ENCODE measurements at regions not wholly inside any gene's neighbourhood (a gene's known extent, or its start where the extent isn't known, plus 50 kb on each side); places are given as distances from the start of the nearest gene placed in this dataset.

DNA sequence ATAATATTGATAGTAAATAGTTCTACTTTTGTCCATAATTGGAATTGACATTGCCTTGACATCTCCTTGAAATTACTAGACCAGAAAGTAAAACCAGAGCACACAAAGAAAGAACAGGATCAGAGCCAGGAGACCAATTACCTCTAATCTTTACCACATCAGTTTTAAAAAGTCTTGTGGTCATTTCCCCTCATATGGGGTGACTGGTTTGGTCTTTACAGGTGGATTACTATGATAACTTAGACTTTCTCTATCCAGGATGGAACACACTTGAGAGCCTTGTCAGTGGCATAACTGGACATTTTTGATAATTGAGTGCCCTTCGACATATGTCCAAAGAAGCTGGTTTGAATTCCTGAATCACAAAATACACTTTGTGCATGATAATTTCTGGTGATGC lies 1148.1 kb upstream of the NCAM2 start:
- TF ChIP-seq, protein P1, sequence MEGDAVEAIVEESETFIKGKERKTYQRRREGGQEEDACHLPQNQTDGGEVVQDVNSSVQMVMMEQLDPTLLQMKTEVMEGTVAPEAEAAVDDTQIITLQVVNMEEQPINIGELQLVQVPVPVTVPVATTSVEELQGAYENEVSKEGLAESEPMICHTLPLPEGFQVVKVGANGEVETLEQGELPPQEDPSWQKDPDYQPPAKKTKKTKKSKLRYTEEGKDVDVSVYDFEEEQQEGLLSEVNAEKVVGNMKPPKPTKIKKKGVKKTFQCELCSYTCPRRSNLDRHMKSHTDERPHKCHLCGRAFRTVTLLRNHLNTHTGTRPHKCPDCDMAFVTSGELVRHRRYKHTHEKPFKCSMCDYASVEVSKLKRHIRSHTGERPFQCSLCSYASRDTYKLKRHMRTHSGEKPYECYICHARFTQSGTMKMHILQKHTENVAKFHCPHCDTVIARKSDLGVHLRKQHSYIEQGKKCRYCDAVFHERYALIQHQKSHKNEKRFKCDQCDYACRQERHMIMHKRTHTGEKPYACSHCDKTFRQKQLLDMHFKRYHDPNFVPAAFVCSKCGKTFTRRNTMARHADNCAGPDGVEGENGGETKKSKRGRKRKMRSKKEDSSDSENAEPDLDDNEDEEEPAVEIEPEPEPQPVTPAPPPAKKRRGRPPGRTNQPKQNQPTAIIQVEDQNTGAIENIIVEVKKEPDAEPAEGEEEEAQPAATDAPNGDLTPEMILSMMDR (IDR thresholded peaks at IDR 0.05; ENCODE audit: insufficient read depth, low read length, poor library complexity, severe bottlenecking), result no peak
- no peak for DNase-seq (ENCODE audit: low read depth)
- Histone ChIP-seq H3K4me3 (ENCODE audit: low read depth, low read length) (no peak overlapping the region), H3K27me3 (ENCODE audit: control insufficient read depth, insufficient read depth, low read length) (no peaks in the 10 kb centered on the region), H3K36me3 (ENCODE audit: control insufficient read depth, insufficient read depth, low read length) (no peaks in the 10 kb centered on the region)

DNA sequence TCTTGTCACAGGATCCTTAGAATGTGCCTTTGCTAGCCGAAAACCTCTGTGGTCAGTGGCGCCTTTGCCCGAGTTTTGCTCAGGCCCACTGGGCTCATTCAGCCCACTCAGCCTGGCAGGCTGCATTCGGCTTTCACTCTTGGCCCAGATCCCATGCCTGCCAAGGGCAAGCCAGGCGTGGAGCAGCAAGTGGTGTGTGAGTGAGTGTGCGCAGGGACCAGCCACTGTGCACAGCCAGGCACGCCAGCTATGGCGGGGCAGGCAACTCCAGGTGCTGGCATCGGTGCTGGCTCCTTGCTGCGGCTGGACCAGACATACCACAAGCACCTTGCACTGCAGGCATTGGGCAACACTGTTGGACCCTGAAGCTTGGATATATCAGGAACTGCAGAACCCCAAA lies 1145.1 kb upstream of the NCAM2 start:
- no peak overlapping the region for H3K4me3 ChIP-seq (ENCODE audit: low read depth, low read length)
- DNase-seq (ENCODE audit: low read depth), result no peak
- H3K36me3 ChIP-seq (ENCODE audit: control insufficient read depth, insufficient read depth, low read length), result no peaks in the 10 kb centered on the region
- TF ChIP-seq, protein P1 (IDR thresholded peaks at IDR 0.05; ENCODE audit: insufficient read depth, low read length, poor library complexity, severe bottlenecking), result no peak
- no peaks in the 10 kb centered on the region for H3K27me3 ChIP-seq (ENCODE audit: control insufficient read depth, insufficient read depth, low read length)

DNA sequence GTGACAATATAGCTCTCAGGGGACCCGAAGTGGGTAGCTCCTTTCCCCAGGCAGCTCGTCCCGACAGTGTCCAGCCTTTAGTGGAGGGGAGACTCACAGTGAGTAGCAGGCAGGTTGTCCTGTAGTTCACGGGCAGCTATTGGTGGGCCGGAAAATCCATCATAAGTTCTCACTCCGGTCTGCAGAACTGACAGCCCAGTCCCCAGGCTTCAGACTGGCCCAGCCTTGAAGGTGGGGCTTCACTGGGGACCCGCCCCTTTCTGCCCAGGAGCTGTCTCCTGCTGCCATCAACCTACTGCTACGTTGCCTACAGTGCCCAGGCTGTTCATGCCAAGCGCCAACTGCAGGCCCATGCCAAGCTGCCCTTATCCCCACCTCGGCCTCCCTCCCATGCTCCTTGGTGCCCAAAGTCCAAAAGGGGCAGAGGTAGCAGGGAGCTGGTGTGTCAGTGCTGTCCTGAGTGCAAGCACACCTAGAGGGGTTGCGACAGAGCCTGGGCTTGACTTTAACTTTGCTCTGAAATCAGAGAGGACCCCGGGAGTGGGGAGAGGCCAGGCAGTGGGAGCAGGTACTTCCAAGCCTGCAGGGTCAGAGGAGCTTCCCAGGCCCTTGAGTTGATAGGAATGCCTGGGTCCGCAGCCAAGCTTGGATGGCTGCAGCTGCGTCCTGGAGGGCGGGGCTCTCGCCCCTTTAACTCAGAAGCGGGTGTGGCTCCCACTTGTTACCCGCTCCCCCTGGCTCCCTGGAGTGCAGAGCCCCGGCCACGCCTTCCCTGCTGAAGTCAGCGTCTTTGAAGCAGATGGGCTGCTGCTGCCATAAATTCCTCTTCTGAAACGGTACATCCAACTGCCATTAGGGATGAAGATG lies 1144.3 kb upstream of the NCAM2 start:
- Histone ChIP-seq H3K4me3 (ENCODE audit: low read depth, low read length) (no peak overlapping the region), H3K36me3 (ENCODE audit: control insufficient read depth, insufficient read depth, low read length) (no peaks in the 10 kb centered on the region), H3K27me3 (ENCODE audit: control insufficient read depth, insufficient read depth, low read length) (no peaks in the 10 kb centered on the region)
- TF ChIP-seq, protein P1 (IDR thresholded peaks at IDR 0.05; ENCODE audit: insufficient read depth, low read length, poor library complexity, severe bottlenecking), result no peak
- no peak for DNase-seq (ENCODE audit: low read depth)

DNA sequence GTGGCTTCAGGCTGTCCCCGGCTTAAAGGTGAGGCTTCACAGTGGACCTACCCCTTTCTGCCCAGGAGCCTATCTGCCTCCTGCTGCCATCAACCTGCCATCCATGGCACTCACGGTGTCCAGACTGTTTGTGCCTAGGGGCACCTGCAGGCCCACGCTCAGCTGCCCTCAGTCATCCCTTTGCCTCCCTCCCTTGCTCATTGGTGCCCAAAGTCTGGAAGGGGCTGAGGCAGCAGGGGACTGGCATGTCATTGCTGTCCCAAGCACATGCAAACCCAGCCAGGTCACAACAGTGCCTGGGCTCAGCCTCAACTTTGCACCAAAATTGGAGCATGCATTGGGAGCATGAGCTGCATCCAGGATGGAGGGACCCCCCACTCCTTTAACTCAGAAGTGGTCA lies 1142.7 kb upstream of the NCAM2 start:
- TF ChIP-seq, protein P1 (IDR thresholded peaks at IDR 0.05; ENCODE audit: insufficient read depth, low read length, poor library complexity, severe bottlenecking), result no peak
- no peak for DNase-seq (ENCODE audit: low read depth)
- no peaks in the 10 kb centered on the region for H3K36me3 ChIP-seq (ENCODE audit: control insufficient read depth, insufficient read depth, low read length)
- H3K27me3 ChIP-seq (ENCODE audit: control insufficient read depth, insufficient read depth, low read length), result no peaks in the 10 kb centered on the region
- H3K4me3 ChIP-seq (ENCODE audit: low read depth, low read length), result no peak overlapping the region

DNA sequence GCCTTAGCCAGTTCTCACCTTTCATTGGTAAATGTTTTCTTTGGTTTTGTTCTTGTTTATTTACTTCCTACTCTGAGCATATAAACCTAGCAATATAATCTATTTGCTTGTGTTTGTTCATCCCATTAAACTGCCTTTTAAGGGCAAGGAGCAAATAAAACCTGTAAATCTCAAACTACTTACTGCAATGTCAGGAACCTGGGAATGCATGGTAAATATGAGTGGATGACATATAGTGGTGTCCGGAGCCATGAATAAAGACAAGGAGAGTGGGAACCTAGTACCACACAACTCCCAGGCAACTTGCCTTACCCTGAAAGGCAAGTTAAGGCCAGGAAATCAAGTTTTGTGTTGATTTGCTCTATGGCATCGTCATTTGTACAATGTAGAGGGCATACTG lies 1133.7 kb upstream of the NCAM2 start:
- Histone ChIP-seq H3K4me3 (ENCODE audit: low read depth, low read length) (no peak overlapping the region), H3K27me3 (ENCODE audit: control insufficient read depth, insufficient read depth, low read length) (no peaks in the 10 kb centered on the region), H3K36me3 (ENCODE audit: control insufficient read depth, insufficient read depth, low read length) (no peaks in the 10 kb centered on the region)
- no peak for DNase-seq (ENCODE audit: low read depth)
- TF ChIP-seq, protein P1 (IDR thresholded peaks at IDR 0.05; ENCODE audit: insufficient read depth, low read length, poor library complexity, severe bottlenecking), result no peak

DNA sequence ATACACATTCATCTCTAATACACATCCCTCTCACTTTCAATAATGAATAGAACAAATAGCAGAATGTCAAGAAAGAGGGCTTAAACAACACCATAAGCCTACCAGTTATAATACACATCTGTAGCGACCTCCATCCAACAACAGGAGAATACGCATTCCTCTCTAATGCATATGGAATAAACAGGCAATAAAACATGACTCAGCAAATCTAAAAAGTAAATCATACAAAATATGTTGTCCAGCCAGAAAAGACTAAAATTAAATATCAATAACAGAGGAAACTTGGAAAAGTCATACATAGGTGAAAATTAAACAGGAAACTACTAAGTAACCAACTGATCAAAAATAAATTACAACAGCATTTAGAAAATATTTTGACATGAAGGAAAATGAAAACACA lies 1127.5 kb upstream of the NCAM2 start:
- Histone ChIP-seq H3K36me3 (ENCODE audit: control insufficient read depth, insufficient read depth, low read length) (no peaks in the 10 kb centered on the region), H3K27me3 (ENCODE audit: control insufficient read depth, insufficient read depth, low read length) (no peaks in the 10 kb centered on the region), H3K4me3 (ENCODE audit: low read depth, low read length) (no peak overlapping the region)
- TF ChIP-seq, protein P1 (IDR thresholded peaks at IDR 0.05; ENCODE audit: insufficient read depth, low read length, poor library complexity, severe bottlenecking), result no peak
- DNase-seq (ENCODE audit: low read depth), result no peak
